ENCODE measurements at regions not wholly inside any gene's neighbourhood (a gene's known extent, or its start where the extent isn't known, plus 50 kb on each side); places are given as distances from the start of the nearest gene placed in this dataset.

- Mint-ChIP-seq H3K27me3 (ENCODE audit: low read depth in 3 of 3) (peaks cover 5 to 13% (median 10%) of the 10 kb centered on the region in 3 donors), H3K4me1 (peaks cover 47% of the 10 kb centered on the region), H3K4me3 (no peak overlapping the region), H3K9me3 (peaks cover 0 to 2% (median 0%) of the 10 kb centered on the region in 7 donors), H3K27ac (peak overlapping the region in 2 of 7 donors; percentile 13 to 35), H3K36me3 (no peaks in the 10 kb centered on the region)
- Histone ChIP-seq H3K36me3 (replicated peaks in 1 of 2; ENCODE audit: control insufficient read depth in 1 of 2, insufficient read depth in 2 of 2, low read length in 2 of 2) (no peaks in the 10 kb centered on the region), H3K4me1 (ENCODE audit: control insufficient read depth in 1 of 2, insufficient read depth in 2 of 2, low read length in 2 of 2) (peaks cover 26 to 49% of the 10 kb centered on the region in 2 donors), H3K79me2 (ENCODE audit: insufficient read depth, low read length) (no peaks in the 10 kb centered on the region), H3K9ac (ENCODE audit: insufficient read depth, low read length, poor library complexity, severe bottlenecking) (no peak overlapping the region), H4K20me1 (ENCODE audit: insufficient read depth, low read length) (no peaks in the 10 kb centered on the region), H3K27me3 (ENCODE audit: control insufficient read depth in 2 of 2, insufficient read depth in 2 of 2, low read length in 2 of 2) (no peaks in the 10 kb centered on the region), H3K4me2 (replicated peaks; ENCODE audit: extremely low read depth, low read length, poor library complexity, severe bottlenecking) (no peak overlapping the region), H3K27ac (ENCODE audit: low read depth in 1 of 2, low read length in 2 of 2) (no peak overlapping the region), H3K9me3 (replicated peaks in 1 of 2; ENCODE audit: control insufficient read depth in 1 of 2, insufficient read depth in 1 of 2, low read length in 2 of 2) (no peaks in the 10 kb centered on the region), H2AFZ (ENCODE audit: insufficient read depth, low read depth, low read length, poor library complexity, severe bottlenecking) (no peak overlapping the region), H3K4me3 (replicated peaks in 1 of 3; ENCODE audit: low read depth in 2 of 3, low read length in 3 of 3) (no peak overlapping the region)
- intact Hi-C loops (cut with micrococcal nuclease): no loop called here
- DNase-seq: no peak
- TF ChIP-seq CTCF (IDR thresholded peaks at IDR 0.05): no peak
- 97% methylated on average over 11 of the region's 11 CpGs for WGBS (ENCODE audit: insufficient coverage)
These were observed 127.4 kb upstream of the FAM20C start for GRCh38 chr7:64916-65341.

GRCh38 chr7:65554-65953 is 126.8 kb upstream of the FAM20C start:
- Mint-ChIP-seq H3K4me3 (no peak overlapping the region), H3K4me1 (peaks cover 49% of the 10 kb centered on the region), H3K27me3 (ENCODE audit: low read depth in 3 of 3) (peaks cover 5 to 13% (median 8%) of the 10 kb centered on the region in 3 donors), H3K36me3 (no peaks in the 10 kb centered on the region), H3K9me3 (peaks cover 0 to 2% (median 0%) of the 10 kb centered on the region in 7 donors), H3K27ac (no peak overlapping the region)
- H3K27ac ChIP-seq (ENCODE audit: low read depth in 1 of 2, low read length in 2 of 2): no peak overlapping the region
- no peak overlapping the region for H3K9ac ChIP-seq (ENCODE audit: insufficient read depth, low read length, poor library complexity, severe bottlenecking)
- H4K20me1 ChIP-seq (ENCODE audit: insufficient read depth, low read length): no peaks in the 10 kb centered on the region
- H2AFZ ChIP-seq (ENCODE audit: insufficient read depth, low read depth, low read length, poor library complexity, severe bottlenecking): no peak overlapping the region
- H3K79me2 ChIP-seq (ENCODE audit: insufficient read depth, low read length): no peaks in the 10 kb centered on the region
- H3K4me1 ChIP-seq (ENCODE audit: control insufficient read depth in 1 of 2, insufficient read depth in 2 of 2, low read length in 2 of 2): peaks cover 26 to 49% of the 10 kb centered on the region in 2 donors
- DNase-seq: peak in 1 of 3 donors; percentile 22
- intact Hi-C loops (cut with micrococcal nuclease): no loop called here
- H3K27me3 ChIP-seq (ENCODE audit: control insufficient read depth in 2 of 2, insufficient read depth in 2 of 2, low read length in 2 of 2): no peaks in the 10 kb centered on the region
- WGBS (ENCODE audit: insufficient coverage): 82% methylated on average over 7 of the region's 8 CpGs
- H3K9me3 ChIP-seq (replicated peaks in 1 of 2; ENCODE audit: control insufficient read depth in 1 of 2, insufficient read depth in 1 of 2, low read length in 2 of 2): no peaks in the 10 kb centered on the region
- H3K4me3 ChIP-seq (replicated peaks in 1 of 3; ENCODE audit: low read depth in 2 of 3, low read length in 3 of 3): no peak overlapping the region
- H3K36me3 ChIP-seq (replicated peaks in 1 of 2; ENCODE audit: control insufficient read depth in 1 of 2, insufficient read depth in 2 of 2, low read length in 2 of 2): no peaks in the 10 kb centered on the region
- no peak overlapping the region for H3K4me2 ChIP-seq (replicated peaks; ENCODE audit: extremely low read depth, low read length, poor library complexity, severe bottlenecking)
- no peak for TF ChIP-seq CTCF (IDR thresholded peaks at IDR 0.05)

Measured in CD14-positive monocyte (primary cell).